ENCODE measurements at regions not wholly inside any gene's neighbourhood (a gene's known extent, or its start where the extent isn't known, plus 50 kb on each side); places are given as distances from the start of the nearest gene placed in this dataset.

- DNase-seq (ENCODE audit: low spot score) = no peak
These were observed 358.0 kb upstream of the C1orf87 start for GRCh38 chr1:60431593-60431992.

- no peak for DNase-seq (ENCODE audit: low spot score)
These were observed 356.8 kb upstream of the C1orf87 start for GRCh38 chr1:60430375-60430774.

GRCh38 chr1:60428127-60428526 is 354.6 kb upstream of the C1orf87 start:
- no peak for DNase-seq (ENCODE audit: low spot score)

GRCh38 chr1:60427701-60428100 is 354.1 kb upstream of the C1orf87 start:
- DNase-seq (ENCODE audit: low spot score) = no peak

GRCh38 chr1:60427194-60427593 is 353.6 kb upstream of the C1orf87 start:
- DNase-seq (ENCODE audit: low spot score) = peak; percentile 45

- no peak for DNase-seq (ENCODE audit: low spot score)
These were observed 352.0 kb upstream of the C1orf87 start for GRCh38 chr1:60425528-60425927.

- DNase-seq (ENCODE audit: low spot score) = peak; percentile 22
These were observed 349.7 kb upstream of the C1orf87 start for GRCh38 chr1:60423146-60423780.

GRCh38 chr1:60421965-60422364 is 348.4 kb upstream of the C1orf87 start:
- DNase-seq (ENCODE audit: low spot score) = no peak

GRCh38 chr1:60419023-60419422 is 345.5 kb upstream of the C1orf87 start:
- no peak for DNase-seq (ENCODE audit: low spot score)

- DNase-seq (ENCODE audit: low spot score) = no peak
These were observed 342.1 kb upstream of the C1orf87 start for GRCh38 chr1:60415696-60416095.

GRCh38 chr1:60413091-60413490 is 339.5 kb upstream of the C1orf87 start:
- no peak for DNase-seq (ENCODE audit: low spot score)

GRCh38 chr1:60411591-60411990 is 338.0 kb upstream of the C1orf87 start:
- DNase-seq (ENCODE audit: low spot score) = no peak

- DNase-seq (ENCODE audit: low spot score) = no peak
These were observed 329.2 kb upstream of the C1orf87 start for GRCh38 chr1:60402816-60403215.

GRCh38 chr1:60402216-60402615 is 328.6 kb upstream of the C1orf87 start:
- no peak for DNase-seq (ENCODE audit: low spot score)

- peak; percentile 9 for DNase-seq (ENCODE audit: low spot score)
These were observed 320.9 kb upstream of the C1orf87 start for GRCh38 chr1:60394436-60394835.

GRCh38 chr1:60390593-60391282 is 317.2 kb upstream of the C1orf87 start:
- no peak for DNase-seq (ENCODE audit: low spot score)

GRCh38 chr1:60388092-60388987 is 314.8 kb upstream of the C1orf87 start:
- DNase-seq (ENCODE audit: low spot score) = peak; percentile 41

GRCh38 chr1:60387175-60387574 is 313.6 kb upstream of the C1orf87 start:
- DNase-seq (ENCODE audit: low spot score) = no peak

GRCh38 chr1:60386249-60386648 is 312.7 kb upstream of the C1orf87 start:
- no peak for DNase-seq (ENCODE audit: low spot score)

GRCh38 chr1:60376196-60376595 is 302.6 kb upstream of the C1orf87 start:
- peak; percentile 1 for DNase-seq (ENCODE audit: low spot score)

- DNase-seq (ENCODE audit: low spot score) = no peak
These were observed 301.0 kb upstream of the C1orf87 start for GRCh38 chr1:60374537-60374936.

- DNase-seq (ENCODE audit: low spot score) = no peak
These were observed 294.0 kb upstream of the C1orf87 start for GRCh38 chr1:60367532-60367931.

- no peak for DNase-seq (ENCODE audit: low spot score)
These were observed 285.9 kb upstream of the C1orf87 start for GRCh38 chr1:60359431-60359830.

All from A172 (cell line).